GM23248 (cell line): ENCODE measurements at regions not wholly inside any gene's neighbourhood (a gene's known extent, or its start where the extent isn't known, plus 50 kb on each side); places are given as distances from the start of the nearest gene placed in this dataset.

Experiments used
- DNase-seq: peaks from one replicate; pipeline ENCODE4 v3.0.0-alpha.2; 2015
- H2AFZ ChIP-seq: fragments of 200-600 bp; sonication (generic); 2 replicates; pipeline ENCODE4 v1.6.1; 2016; ENCODE audit warnings: antibody characterized with exemption
- H3F3A ChIP-seq: fragments of 200-600 bp; sonication (generic); 2 replicates; pipeline ENCODE4 v1.6.1; 2016; ENCODE audit warnings: mild to moderate bottlenecking, antibody characterized with exemption, mixed run types; ENCODE audit not compliant: insufficient read depth
- H3K27ac ChIP-seq: fragments of 200-600 bp; sonication (generic); 2 replicates; pipeline ENCODE4 v1.5.1; 2016; ENCODE audit warnings: mild to moderate bottlenecking
- H3K27me3 ChIP-seq: fragments of 200-600 bp; sonication (generic); replicated peaks from 2 replicates; pipeline ENCODE4 v1.6.1; 2016; ENCODE audit warnings: mild to moderate bottlenecking; ENCODE audit not compliant: insufficient read depth
- H3K36me3 ChIP-seq: fragments of 200-600 bp; sonication (generic); 2 replicates; pipeline ENCODE4 v1.6.1; 2016; ENCODE audit warnings: low read depth, mild to moderate bottlenecking
- H3K4me1 ChIP-seq: fragments of 200-600 bp; sonication (generic); 2 replicates; pipeline ENCODE4 v1.6.1; 2016; ENCODE audit warnings: mild to moderate bottlenecking; ENCODE audit not compliant: insufficient read depth
- H3K4me2 ChIP-seq: fragments of 200-600 bp; sonication (generic); one replicate; pipeline ENCODE4 v1.6.1; 2016; ENCODE audit warnings: mild to moderate bottlenecking; ENCODE audit not compliant: unreplicated experiment
- H3K4me3 ChIP-seq: fragments of 200-600 bp; sonication (generic); 2 replicates; pipeline ENCODE4 v1.5.1; 2016; ENCODE audit warnings: mild to moderate bottlenecking
- H3K79me2 ChIP-seq: fragments of 200-600 bp; sonication (generic); 2 replicates; pipeline ENCODE4 v1.6.1; 2016; ENCODE audit warnings: mild to moderate bottlenecking; ENCODE audit not compliant: insufficient read depth
- H3K9ac ChIP-seq: fragments of 200-600 bp; sonication (generic); 2 replicates; pipeline ENCODE4 v1.6.1; 2016; ENCODE audit warnings: mild to moderate bottlenecking
- H3K9me2 ChIP-seq: fragments of 200-600 bp; sonication (generic); 2 replicates; pipeline ENCODE4 v1.6.1; 2016; ENCODE audit warnings: mixed run types, mild to moderate bottlenecking, moderate library complexity; ENCODE audit not compliant: insufficient read depth
- H3K9me3 ChIP-seq: fragments of 200-600 bp; sonication (generic); one replicate; pipeline ENCODE4 v1.6.1; 2017; ENCODE audit warnings: low read depth
- H4K20me1 ChIP-seq: fragments of 200-600 bp; sonication (generic); 2 replicates; pipeline ENCODE4 v1.6.0; 2016; ENCODE audit not compliant: insufficient read depth
- EZH2 ChIP-seq: fragments of 200-600 bp; sonication (generic); IDR thresholded peaks from 2 replicates; pipeline ENCODE4 v1.6.1; 2018; ENCODE audit warnings: antibody characterized with exemption, mild to moderate bottlenecking; ENCODE audit not compliant: insufficient read depth, poor library complexity, severe bottlenecking
- EZH2phosphoT487 ChIP-seq: fragments of 200-600 bp; sonication (generic); IDR thresholded peaks from 2 replicates; pipeline ENCODE4 v1.6.1; 2018; ENCODE audit warnings: antibody characterized with exemption, moderate library complexity, mild to moderate bottlenecking, low read depth; ENCODE audit not compliant: insufficient read depth
- WGBS, 2 experiments: methylation state at CpG; one replicate each; pipeline ENCODE4 v1.1.6; 2015 to 2017; ENCODE audit warnings: low lambda C conversion rate in 2 of 2, low coverage in 1 of 2; ENCODE audit errors: missing lambda C conversion rate in 2 of 2; 5-methylcytosine and 5-hydroxymethylcytosine counted together
- in situ Hi-C: fragments of 300-500 bp; cut with MboI; formaldehyde crosslinking; loops from 2 replicates; pipeline ENCODE4 v1.15.0; 2020

DNA sequence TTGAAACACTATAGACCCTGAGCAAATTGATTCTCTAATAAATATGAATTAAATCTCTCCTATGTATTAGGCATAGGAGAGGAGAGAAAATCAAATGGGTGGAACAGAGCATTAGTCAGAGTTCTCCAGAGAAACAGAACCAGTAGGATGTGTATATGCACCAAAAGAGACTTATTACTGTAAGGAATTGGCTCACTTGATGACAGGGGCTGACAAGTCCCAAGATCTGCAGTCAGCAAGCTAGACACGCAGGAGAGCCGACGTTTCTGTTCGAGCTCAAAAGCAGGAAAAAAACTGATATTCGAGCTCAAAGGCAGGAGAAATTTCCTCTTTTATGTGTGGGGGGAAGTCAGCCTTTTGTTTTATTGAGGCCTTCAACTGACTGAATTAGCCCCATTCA is 259.2 kb upstream of the KAZN start:
- H3K4me3 ChIP-seq = no peak overlapping the region
- no peaks in the 10 kb centered on the region for H3K36me3 ChIP-seq
- H3K79me2 ChIP-seq = no peaks in the 10 kb centered on the region
- no peaks in the 10 kb centered on the region for H4K20me1 ChIP-seq
- H3K27ac ChIP-seq = no peak overlapping the region
- no peak for TF ChIP-seq EZH2phosphoT487
- TF ChIP-seq EZH2 = no peak
- H3K4me2 ChIP-seq = no peak overlapping the region
- WGBS, 2 experiments = 65% methylated on average over 5 of the region's 5 CpGs
- H2AFZ ChIP-seq = no peak overlapping the region
- H3K9me3 ChIP-seq = no peaks in the 10 kb centered on the region
- peak; percentile 17 for DNase-seq
- H3K9ac ChIP-seq = no peak overlapping the region
- H3K27me3 ChIP-seq = no peaks in the 10 kb centered on the region
- peaks cover 17% of the 10 kb centered on the region; the same call in 1 of the 2 replicates for H3K4me1 ChIP-seq
- H3F3A ChIP-seq = 0 out of 2 replicates have a peak, but pooled peaks cover 4% of the 10 kb centered on the region
- no peaks in the 10 kb centered on the region for H3K9me2 ChIP-seq
- in situ Hi-C loops = no loop called here

DNA sequence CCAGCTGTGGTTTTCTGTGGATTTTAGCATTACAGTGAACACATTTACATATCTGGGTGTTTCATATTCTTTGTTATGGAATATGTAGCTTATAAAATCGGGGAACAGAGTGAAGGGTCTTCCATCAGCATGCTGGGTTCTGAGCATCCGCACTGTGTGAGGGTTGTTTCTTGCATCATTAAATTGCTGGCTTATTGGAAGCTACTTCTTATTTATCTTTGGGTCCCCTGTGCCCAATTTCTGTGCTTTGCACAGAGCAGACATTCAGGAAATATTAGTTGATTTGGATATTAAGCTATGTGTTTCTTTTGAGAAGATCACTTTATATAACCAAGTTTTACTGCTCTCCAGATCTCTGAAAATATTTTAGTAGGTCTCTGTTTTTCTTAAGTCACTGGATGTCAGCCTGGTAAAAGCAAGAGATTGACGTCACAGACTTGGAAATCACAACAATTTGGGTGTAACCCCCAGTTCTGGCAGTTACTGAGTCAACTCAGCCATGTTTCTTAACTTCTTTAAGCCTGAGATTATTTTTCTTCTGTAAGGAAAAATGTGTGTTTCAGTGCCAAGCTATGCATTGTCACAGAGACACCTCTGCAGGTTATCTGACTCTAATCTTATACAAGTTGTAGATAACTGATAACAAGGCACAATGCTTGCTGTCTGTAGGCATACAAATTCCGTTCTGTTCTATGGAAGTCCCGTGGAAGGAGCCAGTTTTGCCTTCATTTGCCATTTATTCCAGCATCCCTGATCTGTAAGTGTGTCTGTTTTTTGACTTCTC is 258.3 kb upstream of the KAZN start:
- peak; percentile 85 for DNase-seq
- 58 to 59% methylated on average over 5 of the region's 5 CpGs for WGBS, 2 experiments
- H3K4me2 ChIP-seq = peak overlapping the region; percentile 10

DNA sequence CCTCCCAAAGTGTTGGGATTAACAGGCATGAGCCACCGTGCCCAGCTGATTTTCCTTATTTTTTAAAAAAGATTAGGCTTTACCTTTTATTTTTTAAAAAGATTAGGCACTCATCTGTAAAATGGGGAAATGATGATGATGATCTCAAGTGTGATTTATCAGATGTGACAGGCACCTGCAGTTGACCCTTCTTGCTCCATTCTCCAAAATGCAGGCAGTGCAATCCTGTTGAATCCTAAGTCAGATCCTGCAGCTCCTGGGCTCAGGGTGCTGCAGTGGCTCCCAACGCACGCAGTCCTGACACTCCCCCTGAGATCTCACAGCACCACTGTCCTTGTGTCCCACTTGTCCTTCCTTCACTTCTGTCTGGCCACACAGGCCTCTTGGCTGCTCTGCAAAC is 257.3 kb upstream of the KAZN start:
- H3K36me3 ChIP-seq = no peaks in the 10 kb centered on the region
- no peaks in the 10 kb centered on the region for H3K9me3 ChIP-seq
- 89 to 93% methylated on average over 3 of the region's 3 CpGs for WGBS, 2 experiments
- no peaks in the 10 kb centered on the region for H3K9me2 ChIP-seq
- in situ Hi-C loops = no loop called here
- no peak for TF ChIP-seq EZH2
- TF ChIP-seq EZH2phosphoT487 = no peak
- no peak overlapping the region for H2AFZ ChIP-seq
- H3K4me3 ChIP-seq = no peak overlapping the region
- no peak overlapping the region for H3K27ac ChIP-seq
- H3K4me2 ChIP-seq = no peak overlapping the region
- peaks cover 25% of the 10 kb centered on the region for H3K4me1 ChIP-seq
- no peak for DNase-seq
- H3K9ac ChIP-seq = no peak overlapping the region
- H3K79me2 ChIP-seq = no peaks in the 10 kb centered on the region
- no peaks in the 10 kb centered on the region for H3K27me3 ChIP-seq
- H4K20me1 ChIP-seq = no peaks in the 10 kb centered on the region
- H3F3A ChIP-seq = peaks cover 10% of the 10 kb centered on the region; the same call in 1 of the 2 replicates

More for the DNA sequence above, 258.3 kb upstream of the KAZN start:
- Histone ChIP-seq H3K27me3 (no peaks in the 10 kb centered on the region), H3F3A (0 out of 2 replicates have a peak, but pooled peaks cover 4% of the 10 kb centered on the region), H3K9ac (0 out of 2 replicates have a peak overlapping the region, but pooled peaks have one; percentile 15), H2AFZ (no peak overlapping the region), H3K79me2 (no peaks in the 10 kb centered on the region), H3K27ac (peak overlapping the region; percentile 17; the same call in 1 of the 2 replicates), H4K20me1 (no peaks in the 10 kb centered on the region), H3K4me3 (no peak overlapping the region), H3K9me2 (no peaks in the 10 kb centered on the region), H3K9me3 (no peaks in the 10 kb centered on the region), H3K36me3 (no peaks in the 10 kb centered on the region), H3K4me1 (peaks cover 17% of the 10 kb centered on the region; the same call in 1 of the 2 replicates)
- in situ Hi-C loops = no loop called here
- no peak for TF ChIP-seq EZH2
- no peak for TF ChIP-seq EZH2phosphoT487

- Histone ChIP-seq H3F3A (peaks cover 10% of the 10 kb centered on the region; the same call in 1 of the 2 replicates), H3K4me1 (peaks cover 10% of the 10 kb centered on the region), H3K36me3 (no peaks in the 10 kb centered on the region), H3K9me2 (no peaks in the 10 kb centered on the region), H3K27ac (no peak overlapping the region), H2AFZ (no peak overlapping the region), H4K20me1 (no peaks in the 10 kb centered on the region), H3K79me2 (no peaks in the 10 kb centered on the region), H3K4me2 (no peak overlapping the region), H3K9me3 (no peaks in the 10 kb centered on the region), H3K9ac (no peak overlapping the region), H3K27me3 (no peaks in the 10 kb centered on the region), H3K4me3 (no peak overlapping the region)
- in situ Hi-C loops = no loop called here
- WGBS, 2 experiments = 34 to 39% methylated on average over 8 of the region's 8 CpGs
- TF ChIP-seq EZH2 = no peak
- TF ChIP-seq EZH2phosphoT487 = no peak
- DNase-seq = peak; percentile 67
Measured at GRCh38 chr1:14345946-14346550, 252.4 kb upstream of the KAZN start.
